SU-DHL-6 (cell line): ENCODE measurements at regions not wholly inside any gene's neighbourhood (a gene's known extent, or its start where the extent isn't known, plus 50 kb on each side); places are given as distances from the start of the nearest gene placed in this dataset.

ENCODE experiments used
- EZH2phosphoT487 ChIP-seq: fragments of 200-600 bp; sonication (generic), shearing (Covaris generic); conservative IDR thresholded peaks from 2 replicates; pipeline ENCODE4 v1.6.1; 2018; ENCODE audit warnings: mild to moderate bottlenecking, antibody characterized with exemption, low read length, moderate library complexity, mixed read lengths
- TF ChIP-seq, protein P1 (sequence below): fragments of 200-600 bp; sonication (generic); IDR thresholded peaks from one replicate; pipeline ENCODE4 v1.5.1; 2017; ENCODE audit warnings: antibody characterized with exemption, mild to moderate bottlenecking, low read length, moderate library complexity; ENCODE audit not compliant: insufficient read depth, poor library complexity, severe bottlenecking

- TF ChIP-seq, protein P1, sequence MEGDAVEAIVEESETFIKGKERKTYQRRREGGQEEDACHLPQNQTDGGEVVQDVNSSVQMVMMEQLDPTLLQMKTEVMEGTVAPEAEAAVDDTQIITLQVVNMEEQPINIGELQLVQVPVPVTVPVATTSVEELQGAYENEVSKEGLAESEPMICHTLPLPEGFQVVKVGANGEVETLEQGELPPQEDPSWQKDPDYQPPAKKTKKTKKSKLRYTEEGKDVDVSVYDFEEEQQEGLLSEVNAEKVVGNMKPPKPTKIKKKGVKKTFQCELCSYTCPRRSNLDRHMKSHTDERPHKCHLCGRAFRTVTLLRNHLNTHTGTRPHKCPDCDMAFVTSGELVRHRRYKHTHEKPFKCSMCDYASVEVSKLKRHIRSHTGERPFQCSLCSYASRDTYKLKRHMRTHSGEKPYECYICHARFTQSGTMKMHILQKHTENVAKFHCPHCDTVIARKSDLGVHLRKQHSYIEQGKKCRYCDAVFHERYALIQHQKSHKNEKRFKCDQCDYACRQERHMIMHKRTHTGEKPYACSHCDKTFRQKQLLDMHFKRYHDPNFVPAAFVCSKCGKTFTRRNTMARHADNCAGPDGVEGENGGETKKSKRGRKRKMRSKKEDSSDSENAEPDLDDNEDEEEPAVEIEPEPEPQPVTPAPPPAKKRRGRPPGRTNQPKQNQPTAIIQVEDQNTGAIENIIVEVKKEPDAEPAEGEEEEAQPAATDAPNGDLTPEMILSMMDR, result no peak
- TF ChIP-seq EZH2phosphoT487, result no peak
These were observed 711.9 kb downstream of the C12orf50 start for GRCh38 chr12:87317302-87317701.
